SK-N-MC (cell line): ENCODE measurements at regions not wholly inside any gene's neighbourhood (a gene's known extent, or its start where the extent isn't known, plus 50 kb on each side); places are given as distances from the start of the nearest gene placed in this dataset.

Experiments
- DNase-seq: peaks from one replicate; pipeline ENCODE4 v3.0.0-alpha.2; 2011; ENCODE audit warnings: low read depth, low spot score
- H3K27ac ChIP-seq: fragments of 200-600 bp; sonication (generic); 2 replicates; pipeline ENCODE4 v1.5.1; 2016; ENCODE audit warnings: mixed run types
- H3K36me3 ChIP-seq: fragments of 200-600 bp; sonication (generic); 2 replicates; pipeline ENCODE4 v1.6.1; 2017; ENCODE audit warnings: antibody characterized with exemption, low read length, mixed read lengths; ENCODE audit not compliant: insufficient read depth
- H3K4me3 ChIP-seq: fragments of 200-600 bp; sonication (generic); 2 replicates; pipeline ENCODE4 v1.5.1; 2016
- H3K9ac ChIP-seq: fragments of 200-600 bp; sonication (generic); 2 replicates; pipeline ENCODE4 v1.8.0; 2017; ENCODE audit warnings: mixed run types, mixed read lengths; ENCODE audit not compliant: insufficient read length
- H3K9me3 ChIP-seq: fragments of 200-600 bp; sonication (generic); 2 replicates; pipeline ENCODE4 v1.6.1; 2017; ENCODE audit warnings: low read depth, mild to moderate bottlenecking, antibody characterized with exemption, low read length, moderate library complexity, mixed read lengths
- EZH2 ChIP-seq: fragments of 200-600 bp; sonication (generic); IDR thresholded peaks from one replicate; pipeline ENCODE4 v1.6.1; 2017; ENCODE audit warnings: antibody characterized with exemption
- FOXP2 ChIP-seq: optimal IDR thresholded peaks from 2 replicates; pipeline ENCODE3; 2011; ENCODE audit warnings: mild to moderate bottlenecking, moderate library complexity; ENCODE audit not compliant: insufficient read depth; ENCODE audit errors: extremely low read length, control extremely low read depth
- POLR2AphosphoS5 ChIP-seq: IDR thresholded peaks from 2 replicates; pipeline ENCODE4 v1.6.1; 2012; ENCODE audit warnings: mild to moderate bottlenecking, low read depth, low read length, borderline replicate concordance

DNA sequence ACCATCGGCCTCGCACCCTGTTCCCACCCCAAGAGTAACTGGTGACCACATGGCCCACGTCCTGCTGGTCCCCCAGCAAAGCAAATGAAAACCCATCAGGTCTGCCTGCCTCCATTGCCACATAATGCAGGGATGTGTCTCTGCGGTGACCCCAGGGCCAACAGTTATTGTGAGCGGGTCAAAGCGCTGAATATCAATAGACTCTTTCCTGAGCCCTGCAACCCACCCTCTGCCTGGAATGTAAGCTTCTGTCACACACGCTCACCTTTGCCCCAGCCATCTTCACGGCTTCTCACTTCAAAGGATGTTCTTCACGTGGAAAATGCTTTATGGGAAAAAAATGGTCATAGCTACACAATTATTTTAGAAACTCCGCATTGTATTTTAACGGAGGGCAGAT is 63.9 kb downstream of the FZD10 start:
- no peak for DNase-seq
- Histone ChIP-seq H3K9me3 (no peaks in the 10 kb centered on the region), H3K4me3 (no peak overlapping the region), H3K36me3 (no peaks in the 10 kb centered on the region), H3K27ac (no peak overlapping the region), H3K9ac (no peak overlapping the region)
- TF ChIP-seq EZH2, result no peak
- TF ChIP-seq POLR2AphosphoS5, result no peak
- TF ChIP-seq FOXP2, result no peak

DNA sequence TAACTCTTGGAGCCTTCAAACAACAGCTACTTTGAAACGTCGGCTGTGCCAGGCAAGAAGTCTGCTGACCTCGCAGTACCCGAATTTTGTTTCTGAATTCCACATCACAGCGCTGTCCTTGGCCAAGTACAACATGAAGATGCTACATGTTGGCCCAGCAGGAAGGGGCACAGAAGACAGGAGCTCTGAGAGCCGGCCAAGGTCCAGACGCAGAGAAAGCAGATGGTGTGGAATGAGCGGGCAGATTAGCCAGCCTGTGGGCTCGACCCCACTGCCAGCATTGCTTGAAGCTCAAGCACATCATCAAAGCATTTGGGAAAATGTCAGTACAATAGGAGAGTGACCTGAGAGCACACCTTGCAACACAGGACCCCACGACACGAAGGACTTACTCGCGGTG is 64.5 kb downstream of the FZD10 start:
- Histone ChIP-seq H3K9me3 (no peaks in the 10 kb centered on the region), H3K4me3 (no peak overlapping the region), H3K27ac (no peak overlapping the region), H3K36me3 (no peaks in the 10 kb centered on the region), H3K9ac (no peak overlapping the region)
- no peak for DNase-seq
- no peak for TF ChIP-seq EZH2
- TF ChIP-seq FOXP2, result no peak

DNA sequence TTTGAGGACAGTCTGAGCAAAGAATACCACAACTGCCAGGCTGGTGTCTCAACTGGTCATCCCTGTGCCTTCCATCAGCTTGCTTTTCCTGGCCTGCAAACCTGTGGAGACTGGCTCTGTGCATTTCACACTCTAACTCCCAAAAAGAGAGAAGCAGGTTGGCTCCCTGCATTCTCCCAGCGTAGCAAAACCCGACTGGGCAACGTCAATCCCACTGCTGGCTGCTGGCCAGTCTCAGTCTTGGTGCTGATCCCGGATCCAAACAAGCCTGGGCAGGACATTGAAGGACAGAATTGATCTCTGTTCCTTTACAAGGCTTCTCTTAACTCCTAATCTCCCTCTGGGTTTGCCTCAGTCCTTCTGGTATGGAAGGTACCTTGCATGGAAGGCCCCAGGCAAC is 65.4 kb downstream of the FZD10 start:
- DNase-seq, result no peak
- no peak for TF ChIP-seq FOXP2
- no peak for TF ChIP-seq POLR2AphosphoS5
- no peak for TF ChIP-seq EZH2
- H3K9me3 ChIP-seq, result no peaks in the 10 kb centered on the region
- no peak overlapping the region for H3K4me3 ChIP-seq
- H3K36me3 ChIP-seq, result no peaks in the 10 kb centered on the region
- H3K9ac ChIP-seq, result no peak overlapping the region
- no peak overlapping the region for H3K27ac ChIP-seq

DNA sequence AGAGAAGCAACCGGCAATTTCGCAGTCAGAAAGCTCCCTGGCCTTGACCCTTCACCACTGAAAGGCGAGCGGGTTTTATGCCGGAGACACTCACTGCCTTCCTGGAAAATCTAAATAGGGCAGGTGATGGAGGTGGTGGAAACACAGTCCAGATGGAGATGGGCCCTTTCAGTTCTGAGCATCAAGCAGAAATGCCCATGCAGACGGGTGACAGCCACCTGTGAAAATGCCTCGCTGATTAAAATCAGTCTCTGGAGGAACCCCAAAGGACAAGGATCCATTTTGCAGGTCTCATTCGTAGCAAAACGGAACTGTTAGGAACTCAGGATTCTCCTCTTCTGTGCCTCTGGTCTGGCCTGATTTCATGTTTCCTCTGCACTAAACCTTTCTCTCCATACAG is 74.2 kb downstream of the FZD10 start:
- no peak overlapping the region for H3K9ac ChIP-seq
- H3K9me3 ChIP-seq, result no peaks in the 10 kb centered on the region
- no peak overlapping the region for H3K4me3 ChIP-seq
- DNase-seq, result no peak
- TF ChIP-seq FOXP2 (no peak), POLR2AphosphoS5 (no peak), EZH2 (no peak)
- no peaks in the 10 kb centered on the region for H3K36me3 ChIP-seq
- H3K27ac ChIP-seq, result no peak overlapping the region

DNA sequence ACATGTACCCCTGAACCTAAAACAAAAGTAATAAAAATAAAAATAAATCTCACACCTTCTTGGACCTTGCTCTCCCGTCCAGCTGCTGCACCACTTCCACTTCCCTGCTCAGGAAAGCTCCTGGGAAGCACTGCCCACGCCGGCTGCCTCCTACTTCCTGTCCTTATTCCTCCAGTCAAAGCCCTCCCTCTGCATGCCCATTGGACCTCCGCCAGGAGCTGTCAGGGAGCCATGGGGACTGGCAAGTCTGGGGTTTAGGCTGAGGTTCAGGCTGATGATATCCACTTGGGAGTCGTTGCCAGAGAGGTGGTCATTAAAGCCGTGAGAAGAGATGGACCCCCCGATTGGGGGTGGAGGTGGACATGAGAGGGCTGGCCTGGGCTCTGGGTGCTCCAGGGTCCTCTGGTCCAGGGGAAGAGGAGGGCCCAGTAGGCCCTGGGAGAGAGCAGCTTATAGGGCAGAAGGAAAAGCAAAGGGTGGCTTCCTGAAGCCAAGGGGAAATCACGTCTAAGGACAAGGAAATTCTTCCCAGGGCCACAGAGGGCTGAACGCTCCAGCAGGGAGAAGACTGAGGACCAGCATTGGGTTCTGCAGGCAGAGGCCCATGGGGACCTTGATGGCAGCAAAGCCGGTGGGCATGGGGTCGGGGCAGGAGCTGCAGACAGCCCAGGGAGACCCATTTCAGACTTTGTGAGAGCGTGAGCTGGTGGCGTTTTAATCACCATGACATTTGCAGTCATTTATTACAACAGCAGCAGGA is 78.7 kb downstream of the FZD10 start:
- Histone ChIP-seq H3K36me3 (no peaks in the 10 kb centered on the region), H3K9me3 (no peaks in the 10 kb centered on the region), H3K9ac (no peak overlapping the region), H3K27ac (no peak overlapping the region), H3K4me3 (no peak overlapping the region)
- no peak for TF ChIP-seq FOXP2
- no peak for TF ChIP-seq EZH2
- no peak for TF ChIP-seq POLR2AphosphoS5
- no peak for DNase-seq

DNA sequence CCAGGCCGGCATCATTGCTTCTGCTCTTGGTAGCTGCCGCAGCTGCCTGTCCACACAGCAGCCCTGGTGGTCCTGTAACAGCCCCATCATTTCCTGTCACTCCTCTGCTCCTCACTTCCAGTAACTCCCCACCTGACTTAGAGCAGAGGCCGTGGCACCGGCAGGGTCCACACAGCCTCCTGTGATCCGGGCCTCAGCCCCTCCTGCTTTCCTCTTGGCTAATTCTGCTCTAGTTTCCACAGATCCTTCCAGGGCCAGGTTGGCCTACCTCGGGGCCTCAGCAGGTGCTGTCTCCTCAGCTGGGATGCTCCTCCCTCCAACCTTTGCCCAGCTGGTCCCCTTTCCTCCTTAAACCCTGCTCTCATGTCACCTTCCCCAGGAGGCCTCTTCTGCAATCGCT is 80.2 kb downstream of the FZD10 start:
- H3K27ac ChIP-seq, result no peak overlapping the region
- no peak overlapping the region for H3K9ac ChIP-seq
- TF ChIP-seq EZH2 (no peak), POLR2AphosphoS5 (no peak), FOXP2 (no peak)
- no peak for DNase-seq
- no peak overlapping the region for H3K4me3 ChIP-seq
- no peaks in the 10 kb centered on the region for H3K36me3 ChIP-seq
- no peaks in the 10 kb centered on the region for H3K9me3 ChIP-seq

DNA sequence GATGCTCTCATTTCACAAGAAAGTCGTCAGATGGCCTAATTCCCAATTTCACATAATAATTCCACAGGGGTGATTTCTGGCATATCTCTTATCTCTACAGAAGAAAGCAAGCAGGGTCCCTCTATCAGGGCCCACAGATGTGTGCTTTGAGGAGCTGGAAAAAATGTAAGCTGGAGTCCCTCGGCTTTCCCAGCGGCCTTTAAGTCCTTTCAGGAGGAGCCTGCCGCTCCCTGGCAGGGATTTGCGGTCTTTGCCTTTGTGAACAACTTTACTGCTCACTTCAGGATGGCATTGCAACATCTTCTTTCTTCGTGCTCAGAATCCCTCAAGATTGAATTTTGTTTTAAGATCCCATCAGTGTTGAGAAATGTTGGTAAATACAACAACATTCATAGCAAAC is 83.0 kb downstream of the FZD10 start:
- no peak overlapping the region for H3K27ac ChIP-seq
- H3K9ac ChIP-seq, result no peak overlapping the region
- H3K4me3 ChIP-seq, result no peak overlapping the region
- DNase-seq, result no peak
- no peaks in the 10 kb centered on the region for H3K36me3 ChIP-seq
- TF ChIP-seq FOXP2 (no peak), POLR2AphosphoS5 (no peak), EZH2 (peak; percentile 31)
- H3K9me3 ChIP-seq, result no peaks in the 10 kb centered on the region

DNA sequence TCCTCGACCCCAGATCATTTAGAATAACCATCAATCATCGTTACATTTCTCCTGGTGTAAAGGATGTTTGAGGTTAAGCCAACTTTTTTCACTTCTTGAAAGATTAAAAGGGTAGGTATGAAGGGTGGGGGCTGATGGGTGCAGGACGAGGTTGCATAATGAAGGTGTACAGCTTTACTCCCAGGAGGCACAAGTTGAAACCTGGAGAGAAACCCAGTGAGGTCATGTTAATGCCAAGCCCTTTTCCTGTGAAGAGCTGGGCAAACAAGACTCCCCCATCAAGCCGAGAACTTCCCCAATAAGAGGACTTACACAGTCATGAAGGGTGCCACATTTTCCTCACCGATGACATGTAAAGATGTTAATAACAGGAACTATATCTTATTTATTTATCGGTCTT is 84.3 kb downstream of the FZD10 start:
- no peak overlapping the region for H3K27ac ChIP-seq
- H3K9me3 ChIP-seq, result no peaks in the 10 kb centered on the region
- no peaks in the 10 kb centered on the region for H3K36me3 ChIP-seq
- TF ChIP-seq FOXP2, result no peak
- TF ChIP-seq EZH2, result no peak
- TF ChIP-seq POLR2AphosphoS5, result no peak
- H3K4me3 ChIP-seq, result no peak overlapping the region
- H3K9ac ChIP-seq, result no peak overlapping the region
- no peak for DNase-seq
